OCI-LY7 (cell line): ENCODE measurements at regions not wholly inside any gene's neighbourhood (a gene's known extent, or its start where the extent isn't known, plus 50 kb on each side); places are given as distances from the start of the nearest gene placed in this dataset.

Experiments
- CTCF ChIP-seq: fragments of 200-600 bp; sonication (generic); conservative IDR thresholded peaks from 2 replicates; pipeline ENCODE4 v1.5.1; 2014; ENCODE audit warnings: mild to moderate bottlenecking, antibody characterized with exemption, low read length, moderate library complexity, mixed read lengths
- EZH2phosphoT487 ChIP-seq: fragments of 200-600 bp; sonication (generic); IDR thresholded peaks from 2 replicates; pipeline ENCODE4 v1.6.1; 2018; ENCODE audit warnings: low read depth, borderline replicate concordance, mild to moderate bottlenecking, mixed run types, antibody characterized with exemption, low read length, moderate library complexity, mixed read lengths

GRCh38 chr10:8911032-8911431 is 856.5 kb downstream of the GATA3 start:
- no peak for TF ChIP-seq CTCF
- no peak for TF ChIP-seq EZH2phosphoT487
